OCI-LY1 (cell line): ENCODE measurements at regions not wholly inside any gene's neighbourhood (a gene's known extent, or its start where the extent isn't known, plus 50 kb on each side); places are given as distances from the start of the nearest gene placed in this dataset.

ENCODE experiments used
- EZH2 ChIP-seq: fragments of 200-600 bp; sonication (generic), shearing (Covaris generic); IDR thresholded peaks from 2 replicates; pipeline ENCODE4 v1.8.0; 2017; ENCODE audit warnings: borderline replicate concordance, mixed run types, mild to moderate bottlenecking, antibody characterized with exemption, low read length, moderate library complexity, mixed read lengths
- TF ChIP-seq, protein P1 (sequence below): fragments of 200-600 bp; sonication (generic), shearing (Covaris generic); IDR thresholded peaks from 2 replicates; pipeline ENCODE4 v1.5.1; 2017; ENCODE audit warnings: mild to moderate bottlenecking, antibody characterized with exemption, low read length, moderate library complexity, mixed read lengths

DNA sequence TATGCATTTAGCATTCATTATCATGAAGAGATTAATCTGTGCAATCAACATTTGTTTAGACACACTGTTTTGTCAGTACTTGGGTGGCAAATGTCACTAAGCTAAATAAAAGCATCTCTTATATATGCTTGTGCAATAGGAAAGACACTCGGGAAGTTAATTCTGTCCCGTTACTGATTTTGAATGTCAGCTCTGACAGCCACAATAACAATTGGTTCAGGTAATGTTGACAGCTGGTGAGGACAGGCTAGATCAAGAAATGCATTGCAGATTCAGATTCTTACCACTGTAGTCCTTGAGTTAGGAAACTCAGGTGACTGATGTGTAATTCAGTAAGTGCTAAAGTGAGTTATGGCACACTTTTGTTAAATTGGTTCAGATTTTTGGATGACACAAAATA, 523.8 kb upstream of the FAT3 start:
- TF ChIP-seq, protein P1, sequence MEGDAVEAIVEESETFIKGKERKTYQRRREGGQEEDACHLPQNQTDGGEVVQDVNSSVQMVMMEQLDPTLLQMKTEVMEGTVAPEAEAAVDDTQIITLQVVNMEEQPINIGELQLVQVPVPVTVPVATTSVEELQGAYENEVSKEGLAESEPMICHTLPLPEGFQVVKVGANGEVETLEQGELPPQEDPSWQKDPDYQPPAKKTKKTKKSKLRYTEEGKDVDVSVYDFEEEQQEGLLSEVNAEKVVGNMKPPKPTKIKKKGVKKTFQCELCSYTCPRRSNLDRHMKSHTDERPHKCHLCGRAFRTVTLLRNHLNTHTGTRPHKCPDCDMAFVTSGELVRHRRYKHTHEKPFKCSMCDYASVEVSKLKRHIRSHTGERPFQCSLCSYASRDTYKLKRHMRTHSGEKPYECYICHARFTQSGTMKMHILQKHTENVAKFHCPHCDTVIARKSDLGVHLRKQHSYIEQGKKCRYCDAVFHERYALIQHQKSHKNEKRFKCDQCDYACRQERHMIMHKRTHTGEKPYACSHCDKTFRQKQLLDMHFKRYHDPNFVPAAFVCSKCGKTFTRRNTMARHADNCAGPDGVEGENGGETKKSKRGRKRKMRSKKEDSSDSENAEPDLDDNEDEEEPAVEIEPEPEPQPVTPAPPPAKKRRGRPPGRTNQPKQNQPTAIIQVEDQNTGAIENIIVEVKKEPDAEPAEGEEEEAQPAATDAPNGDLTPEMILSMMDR: no peak
- TF ChIP-seq EZH2: no peak
